Gastrocnemius medialis (tissue), 4 donors: ENCODE measurements at regions not wholly inside any gene's neighbourhood (a gene's known extent, or its start where the extent isn't known, plus 50 kb on each side); places are given as distances from the start of the nearest gene placed in this dataset.

Source experiments
- POLR2A ChIP-seq, 2 donors: fragments of 450-650 bp; IDR thresholded peaks; one replicate each; pipeline ENCODE4 v1.6.1; 2017; ENCODE audit warnings: antibody characterized with exemption in 2 of 2, mild to moderate bottlenecking in 2 of 2, moderate library complexity in 2 of 2
- TF ChIP-seq, protein P1 (sequence below), 5 experiments: fragments of 450-650 bp in 3 of 5; fragments of 200-600 bp in 2 of 5; sonication (generic) in 2 of 5; IDR thresholded peaks in 4 of 5; conservative IDR thresholded peaks in 1 of 5; 1 replicate in 4 of 5; 2 replicates in 1 of 5; pipeline ENCODE4 v1.5.1; 2016 to 2019; ENCODE audit warnings: antibody characterized with exemption in 5 of 5, mild to moderate bottlenecking in 3 of 5, moderate library complexity in 3 of 5

DNA sequence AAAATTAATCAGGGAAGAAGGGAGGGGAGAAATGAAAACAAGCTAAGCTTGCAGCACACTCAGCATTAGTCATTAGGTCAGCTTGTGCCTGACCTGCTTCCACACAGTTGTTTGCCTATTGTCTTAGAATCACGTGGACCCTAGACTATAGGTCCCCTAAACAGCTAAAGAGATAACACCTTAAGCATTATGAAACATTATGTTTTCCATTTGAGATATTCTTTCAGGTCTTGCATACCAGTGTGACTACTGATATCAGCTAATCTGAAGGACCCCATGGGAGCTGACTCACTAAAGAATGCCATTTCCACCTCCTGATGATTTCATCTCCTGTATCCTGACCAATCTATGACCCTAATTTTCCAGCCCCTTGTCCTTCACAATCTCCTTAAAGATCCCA lies 154.1 kb upstream of the FUT8 start:
- no peak for TF ChIP-seq POLR2A (IDR thresholded peaks at IDR 0.05)
- TF ChIP-seq, protein P1, sequence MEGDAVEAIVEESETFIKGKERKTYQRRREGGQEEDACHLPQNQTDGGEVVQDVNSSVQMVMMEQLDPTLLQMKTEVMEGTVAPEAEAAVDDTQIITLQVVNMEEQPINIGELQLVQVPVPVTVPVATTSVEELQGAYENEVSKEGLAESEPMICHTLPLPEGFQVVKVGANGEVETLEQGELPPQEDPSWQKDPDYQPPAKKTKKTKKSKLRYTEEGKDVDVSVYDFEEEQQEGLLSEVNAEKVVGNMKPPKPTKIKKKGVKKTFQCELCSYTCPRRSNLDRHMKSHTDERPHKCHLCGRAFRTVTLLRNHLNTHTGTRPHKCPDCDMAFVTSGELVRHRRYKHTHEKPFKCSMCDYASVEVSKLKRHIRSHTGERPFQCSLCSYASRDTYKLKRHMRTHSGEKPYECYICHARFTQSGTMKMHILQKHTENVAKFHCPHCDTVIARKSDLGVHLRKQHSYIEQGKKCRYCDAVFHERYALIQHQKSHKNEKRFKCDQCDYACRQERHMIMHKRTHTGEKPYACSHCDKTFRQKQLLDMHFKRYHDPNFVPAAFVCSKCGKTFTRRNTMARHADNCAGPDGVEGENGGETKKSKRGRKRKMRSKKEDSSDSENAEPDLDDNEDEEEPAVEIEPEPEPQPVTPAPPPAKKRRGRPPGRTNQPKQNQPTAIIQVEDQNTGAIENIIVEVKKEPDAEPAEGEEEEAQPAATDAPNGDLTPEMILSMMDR (IDR thresholded peaks at IDR 0.05 in 4 of 5, conservative IDR thresholded peaks at IDR 0.05 in 1 of 5): no peak
